Activated T-helper 2 cell treated with anti-CD3 and anti-CD28 coated beads, Interferon-gamma antibody, Interleukin-2, Interleukin-4, amounts not matched to agents 10 μg/mL and 5 μg/mL and 100 μg/mL, durations not matched to agents 14 hours and 24 hours and 36 hours (primary cell): ENCODE measurements at regions not wholly inside any gene's neighbourhood (a gene's known extent, or its start where the extent isn't known, plus 50 kb on each side); places are given as distances from the start of the nearest gene placed in this dataset.

Experiments
- DNase-seq: peaks from one replicate; pipeline ENCODE4 v3.0.0; 2021; ENCODE audit warnings: low spot score
- H3K27ac Mint-ChIP-seq: one replicate; pipeline ENCODE4 v1.8.0; 2021; ENCODE audit warnings: mixed read lengths
- H3K27me3 Mint-ChIP-seq: one replicate; pipeline ENCODE4 v1.8.0; 2021; ENCODE audit warnings: low read depth, mixed read lengths
- H3K36me3 Mint-ChIP-seq: one replicate; pipeline ENCODE4 v1.8.0; 2021; ENCODE audit warnings: low read depth, mixed read lengths
- H3K4me1 Mint-ChIP-seq: one replicate; pipeline ENCODE4 v1.8.0; 2021; ENCODE audit warnings: low read depth, mixed read lengths
- H3K4me3 Mint-ChIP-seq: one replicate; pipeline ENCODE4 v1.8.0; 2021; ENCODE audit warnings: low read depth, mild to moderate bottlenecking, moderate library complexity, mixed read lengths
- H3K9me3 Mint-ChIP-seq: one replicate; pipeline ENCODE4 v1.8.0; 2021; ENCODE audit warnings: mixed read lengths
- intact Hi-C: fragments of 100-400 bp; cut with micrococcal nuclease; formaldehyde crosslinking; loops from one replicate; pipeline ENCODE4 v1.15.1; 2023

DNA sequence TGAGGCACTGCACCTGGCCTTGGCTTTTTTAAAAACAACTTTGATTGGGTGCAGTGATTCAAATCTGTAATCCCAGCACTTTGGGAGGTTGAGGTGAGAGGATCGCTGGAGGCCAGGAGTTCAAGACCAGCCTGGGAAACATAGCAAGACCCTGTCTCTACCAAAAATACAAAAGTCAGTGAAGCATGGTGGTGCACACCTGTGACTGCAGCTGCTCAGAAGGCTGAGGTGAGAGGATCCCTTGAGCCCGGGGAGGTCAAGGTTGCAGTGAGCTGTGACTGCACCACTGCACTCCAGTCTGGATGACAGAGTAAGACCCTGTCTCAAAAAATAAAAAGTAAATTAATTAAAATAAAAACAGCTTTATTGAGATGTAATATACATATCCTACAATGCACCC is 84.9 kb downstream of the NPTX2 start:
- H3K4me1 Mint-ChIP-seq = no peaks in the 10 kb centered on the region
- H3K36me3 Mint-ChIP-seq = no peaks in the 10 kb centered on the region
- intact Hi-C loops = no loop called here
- H3K27me3 Mint-ChIP-seq = no peaks in the 10 kb centered on the region
- H3K27ac Mint-ChIP-seq = no peak overlapping the region
- peaks cover 2% of the 10 kb centered on the region for H3K9me3 Mint-ChIP-seq
- no peak for DNase-seq
- no peak overlapping the region for H3K4me3 Mint-ChIP-seq

DNA sequence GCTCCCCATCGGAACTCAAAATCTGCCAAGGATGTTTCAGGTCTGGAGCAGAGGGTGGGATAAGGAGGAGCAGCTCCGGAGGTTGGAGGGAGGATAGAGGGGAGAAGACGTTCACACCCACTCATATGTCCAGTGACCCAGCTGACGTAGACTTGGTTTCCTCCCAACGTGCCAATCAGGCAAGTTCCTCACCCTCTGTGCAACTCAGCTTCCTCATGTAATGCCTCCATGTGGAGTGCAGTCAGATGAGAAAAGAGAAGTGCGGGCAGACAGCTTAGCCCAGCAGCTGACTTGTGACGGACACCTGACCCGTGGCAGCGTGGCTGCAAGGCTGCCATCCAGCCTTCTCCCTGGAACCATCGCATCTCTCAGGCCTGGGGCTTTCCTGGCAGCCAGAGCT is 86.8 kb downstream of the NPTX2 start:
- DNase-seq = no peak
- no peaks in the 10 kb centered on the region for H3K36me3 Mint-ChIP-seq
- no peaks in the 10 kb centered on the region for H3K4me1 Mint-ChIP-seq
- H3K4me3 Mint-ChIP-seq = no peak overlapping the region
- intact Hi-C loops = no loop called here
- no peak overlapping the region for H3K27ac Mint-ChIP-seq
- no peaks in the 10 kb centered on the region for H3K9me3 Mint-ChIP-seq
- no peaks in the 10 kb centered on the region for H3K27me3 Mint-ChIP-seq

GRCh38 chr7:98705626-98706025 is 88.5 kb downstream of the NPTX2 start:
- no peak overlapping the region for H3K27ac Mint-ChIP-seq
- no peak for DNase-seq
- no peaks in the 10 kb centered on the region for H3K4me1 Mint-ChIP-seq
- no peak overlapping the region for H3K4me3 Mint-ChIP-seq
- no peaks in the 10 kb centered on the region for H3K9me3 Mint-ChIP-seq
- intact Hi-C loops = no loop called here
- no peaks in the 10 kb centered on the region for H3K36me3 Mint-ChIP-seq
- no peaks in the 10 kb centered on the region for H3K27me3 Mint-ChIP-seq

- intact Hi-C loops = no loop called here
- Mint-ChIP-seq H3K27me3 (no peaks in the 10 kb centered on the region), H3K4me3 (no peak overlapping the region), H3K27ac (no peak overlapping the region), H3K4me1 (no peaks in the 10 kb centered on the region), H3K36me3 (no peaks in the 10 kb centered on the region), H3K9me3 (no peaks in the 10 kb centered on the region)
- DNase-seq = no peak
Observed at GRCh38 chr7:98707076-98707475, 90.0 kb downstream of the NPTX2 start.

- peaks cover 2% of the 10 kb centered on the region for H3K27me3 Mint-ChIP-seq
Observed at GRCh38 chr7:98711945-98712344, 94.9 kb downstream of the NPTX2 start.

DNA sequence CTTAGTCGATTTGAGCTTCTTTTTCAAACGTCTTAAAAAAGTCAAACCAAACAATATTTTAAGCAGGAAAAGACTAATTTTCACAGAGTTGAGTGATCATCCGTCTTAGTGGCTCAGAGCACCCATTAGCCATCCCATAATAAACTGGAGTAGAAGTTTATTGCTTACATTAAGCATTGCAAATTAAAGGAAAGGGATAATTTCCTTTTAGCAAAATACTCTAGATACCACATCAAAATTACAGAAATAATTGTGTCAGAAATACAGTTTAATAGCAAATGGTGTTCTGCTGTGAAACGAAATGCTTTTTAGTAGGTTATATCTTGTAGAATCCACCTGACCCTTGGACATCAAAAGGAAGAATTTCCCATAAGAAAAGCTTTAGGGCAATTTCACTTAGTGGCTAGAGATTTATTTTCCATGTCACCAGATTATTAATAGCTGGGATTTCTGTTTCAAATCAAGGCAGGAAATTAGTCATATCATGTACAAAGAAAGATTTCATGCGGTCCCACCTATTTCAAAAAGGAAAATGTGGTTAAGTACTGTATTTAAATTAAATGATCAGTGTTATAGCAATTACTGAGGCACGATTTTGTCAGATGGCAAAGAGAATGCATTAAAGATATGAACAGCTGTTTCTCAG is 96.2 kb downstream of the NPTX2 start:
- no peak overlapping the region for H3K4me3 Mint-ChIP-seq
- intact Hi-C loops = no loop called here

More at GRCh38 chr7:98711945-98712344, 94.9 kb downstream of the NPTX2 start:
- intact Hi-C loops = no loop called here
- H3K27ac Mint-ChIP-seq = no peak overlapping the region
- H3K36me3 Mint-ChIP-seq = no peaks in the 10 kb centered on the region
- DNase-seq = no peak
- no peak overlapping the region for H3K4me3 Mint-ChIP-seq
- no peaks in the 10 kb centered on the region for H3K9me3 Mint-ChIP-seq
- no peaks in the 10 kb centered on the region for H3K4me1 Mint-ChIP-seq

GRCh38 chr7:98719396-98719795 is 102.3 kb downstream of the NPTX2 start:
- intact Hi-C loops = no loop called here
- Mint-ChIP-seq H3K36me3 (no peaks in the 10 kb centered on the region), H3K4me3 (no peak overlapping the region), H3K9me3 (no peaks in the 10 kb centered on the region), H3K4me1 (no peaks in the 10 kb centered on the region), H3K27me3 (no peaks in the 10 kb centered on the region), H3K27ac (no peak overlapping the region)
- no peak for DNase-seq

More for the DNA sequence above, 96.2 kb downstream of the NPTX2 start:
- Mint-ChIP-seq H3K27me3 (peaks cover 2% of the 10 kb centered on the region), H3K4me1 (no peaks in the 10 kb centered on the region), H3K36me3 (no peaks in the 10 kb centered on the region), H3K27ac (no peak overlapping the region), H3K9me3 (no peaks in the 10 kb centered on the region)
- no peak for DNase-seq

DNA sequence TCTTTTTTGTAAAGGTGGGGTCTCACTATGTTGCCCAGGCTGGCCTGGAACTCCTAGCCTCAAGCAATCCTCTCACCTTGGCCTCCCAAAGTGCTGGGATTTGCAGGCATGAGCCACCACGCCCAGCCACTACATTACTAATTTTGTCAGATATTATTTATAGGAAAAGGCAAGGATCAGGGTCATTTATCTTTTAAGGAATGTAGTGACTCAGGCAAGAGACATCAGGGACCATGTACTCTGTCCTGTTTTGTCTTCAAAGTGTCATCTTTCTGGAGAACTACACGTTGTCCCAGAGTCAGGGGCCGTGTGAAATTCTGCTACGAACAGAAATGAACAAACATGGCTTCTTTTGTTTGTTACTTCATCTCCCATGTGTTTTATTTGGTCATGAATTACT is 105.3 kb downstream of the NPTX2 start:
- Mint-ChIP-seq H3K27me3 (no peaks in the 10 kb centered on the region), H3K4me3 (no peak overlapping the region)

DNA sequence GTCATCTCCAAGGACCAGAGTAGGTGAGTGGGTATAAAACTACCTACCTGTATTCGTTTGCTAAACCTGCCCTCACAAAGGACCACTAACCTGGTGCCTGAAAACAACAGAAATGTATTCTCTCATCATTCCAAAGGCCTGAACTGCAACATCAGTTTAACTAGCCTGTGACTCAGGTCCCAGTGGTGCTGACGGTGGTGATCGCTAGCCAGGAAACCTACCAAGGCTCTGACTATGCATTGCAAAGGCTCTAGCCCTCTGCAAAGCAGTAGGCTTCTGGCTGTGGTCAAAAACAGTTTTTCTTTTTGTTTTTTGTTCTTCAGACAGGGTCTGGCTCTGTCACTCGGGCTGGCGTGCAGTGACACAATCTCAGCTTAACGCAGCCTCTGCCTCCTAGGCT is 107.5 kb downstream of the NPTX2 start:
- Mint-ChIP-seq H3K27ac (no peak overlapping the region), H3K4me1 (no peaks in the 10 kb centered on the region), H3K27me3 (no peaks in the 10 kb centered on the region), H3K36me3 (no peaks in the 10 kb centered on the region), H3K4me3 (no peak overlapping the region), H3K9me3 (no peaks in the 10 kb centered on the region)
- no peak for DNase-seq
- intact Hi-C loops = no loop called here

More for the DNA sequence above, 105.3 kb downstream of the NPTX2 start:
- Mint-ChIP-seq H3K27ac (no peak overlapping the region), H3K9me3 (no peaks in the 10 kb centered on the region), H3K4me1 (no peaks in the 10 kb centered on the region), H3K36me3 (no peaks in the 10 kb centered on the region)
- DNase-seq = no peak
- intact Hi-C loops = no loop called here

DNA sequence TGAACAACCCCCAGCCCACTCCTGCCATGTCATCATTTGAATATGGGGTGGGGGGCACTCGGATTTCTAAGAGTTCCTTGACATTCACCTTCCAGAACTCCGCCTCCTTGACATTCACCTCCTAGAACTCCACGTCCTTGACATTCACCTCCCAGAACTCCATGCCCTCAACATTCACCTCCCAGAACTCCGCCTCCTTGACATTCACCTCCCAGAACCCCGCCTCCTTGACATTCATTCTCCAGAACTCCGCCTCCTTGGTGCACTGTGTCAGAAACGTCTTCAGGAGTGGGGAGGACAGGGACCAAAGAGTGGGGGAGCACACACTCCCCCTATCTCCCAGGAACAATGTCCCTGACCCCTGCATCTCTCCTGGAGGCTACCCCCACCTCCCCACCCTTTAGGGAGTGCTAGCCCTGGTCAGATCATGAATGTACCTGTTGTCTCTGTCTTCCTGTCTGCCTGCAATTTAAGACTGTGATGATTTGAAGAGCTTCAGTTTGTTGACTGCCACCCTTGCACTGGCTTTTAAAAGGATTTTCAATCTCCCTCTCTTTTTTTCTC is 110.1 kb downstream of the NPTX2 start:
- no peaks in the 10 kb centered on the region for H3K36me3 Mint-ChIP-seq
- H3K9me3 Mint-ChIP-seq = no peaks in the 10 kb centered on the region
- H3K4me1 Mint-ChIP-seq = no peaks in the 10 kb centered on the region
- H3K27me3 Mint-ChIP-seq = no peaks in the 10 kb centered on the region
- intact Hi-C loops = no loop called here
- H3K27ac Mint-ChIP-seq = no peak overlapping the region
- H3K4me3 Mint-ChIP-seq = no peak overlapping the region
- no peak for DNase-seq

GRCh38 chr7:98728555-98728954 is 111.5 kb downstream of the NPTX2 start:
- Mint-ChIP-seq H3K9me3 (no peaks in the 10 kb centered on the region), H3K36me3 (no peaks in the 10 kb centered on the region), H3K27ac (no peak overlapping the region), H3K4me1 (peaks cover 1% of the 10 kb centered on the region), H3K4me3 (no peak overlapping the region), H3K27me3 (no peaks in the 10 kb centered on the region)
- DNase-seq = no peak
- intact Hi-C loops = no loop called here

- no peaks in the 10 kb centered on the region for H3K27me3 Mint-ChIP-seq
- intact Hi-C loops = no loop called here
Observed at GRCh38 chr7:98729121-98729520, 112.0 kb downstream of the NPTX2 start.

GRCh38 chr7:98730326-98730725 is 113.2 kb downstream of the NPTX2 start:
- no peaks in the 10 kb centered on the region for H3K27me3 Mint-ChIP-seq
- H3K9me3 Mint-ChIP-seq = no peaks in the 10 kb centered on the region
- no peaks in the 10 kb centered on the region for H3K36me3 Mint-ChIP-seq
- intact Hi-C loops = no loop called here
- no peak overlapping the region for H3K27ac Mint-ChIP-seq
- no peak overlapping the region for H3K4me3 Mint-ChIP-seq
- H3K4me1 Mint-ChIP-seq = peaks cover 1% of the 10 kb centered on the region
- no peak for DNase-seq

More at GRCh38 chr7:98729121-98729520, 112.0 kb downstream of the NPTX2 start:
- peaks cover 1% of the 10 kb centered on the region for H3K4me1 Mint-ChIP-seq
- H3K9me3 Mint-ChIP-seq = no peaks in the 10 kb centered on the region
- no peaks in the 10 kb centered on the region for H3K36me3 Mint-ChIP-seq
- no peak overlapping the region for H3K4me3 Mint-ChIP-seq
- DNase-seq = no peak
- H3K27ac Mint-ChIP-seq = no peak overlapping the region
